GM23248 (cell line): ENCODE measurements at regions not wholly inside any gene's neighbourhood (a gene's known extent, or its start where the extent isn't known, plus 50 kb on each side); places are given as distances from the start of the nearest gene placed in this dataset.

Experiments
- DNase-seq: peaks from one replicate; pipeline ENCODE4 v3.0.0-alpha.2; 2015
- H2AFZ ChIP-seq: fragments of 200-600 bp; sonication (generic); 2 replicates; pipeline ENCODE4 v1.6.1; 2016; ENCODE audit warnings: antibody characterized with exemption
- H3F3A ChIP-seq: fragments of 200-600 bp; sonication (generic); 2 replicates; pipeline ENCODE4 v1.6.1; 2016; ENCODE audit warnings: mild to moderate bottlenecking, antibody characterized with exemption, mixed run types; ENCODE audit not compliant: insufficient read depth
- H3K27ac ChIP-seq: fragments of 200-600 bp; sonication (generic); 2 replicates; pipeline ENCODE4 v1.5.1; 2016; ENCODE audit warnings: mild to moderate bottlenecking
- H3K27me3 ChIP-seq: fragments of 200-600 bp; sonication (generic); replicated peaks from 2 replicates; pipeline ENCODE4 v1.6.1; 2016; ENCODE audit warnings: mild to moderate bottlenecking; ENCODE audit not compliant: insufficient read depth
- H3K36me3 ChIP-seq: fragments of 200-600 bp; sonication (generic); 2 replicates; pipeline ENCODE4 v1.6.1; 2016; ENCODE audit warnings: low read depth, mild to moderate bottlenecking
- H3K4me1 ChIP-seq: fragments of 200-600 bp; sonication (generic); 2 replicates; pipeline ENCODE4 v1.6.1; 2016; ENCODE audit warnings: mild to moderate bottlenecking; ENCODE audit not compliant: insufficient read depth
- H3K4me2 ChIP-seq: fragments of 200-600 bp; sonication (generic); one replicate; pipeline ENCODE4 v1.6.1; 2016; ENCODE audit warnings: mild to moderate bottlenecking; ENCODE audit not compliant: unreplicated experiment
- H3K4me3 ChIP-seq: fragments of 200-600 bp; sonication (generic); 2 replicates; pipeline ENCODE4 v1.5.1; 2016; ENCODE audit warnings: mild to moderate bottlenecking
- H3K79me2 ChIP-seq: fragments of 200-600 bp; sonication (generic); 2 replicates; pipeline ENCODE4 v1.6.1; 2016; ENCODE audit warnings: mild to moderate bottlenecking; ENCODE audit not compliant: insufficient read depth
- H3K9ac ChIP-seq: fragments of 200-600 bp; sonication (generic); 2 replicates; pipeline ENCODE4 v1.6.1; 2016; ENCODE audit warnings: mild to moderate bottlenecking
- H3K9me2 ChIP-seq: fragments of 200-600 bp; sonication (generic); 2 replicates; pipeline ENCODE4 v1.6.1; 2016; ENCODE audit warnings: mixed run types, mild to moderate bottlenecking, moderate library complexity; ENCODE audit not compliant: insufficient read depth
- H3K9me3 ChIP-seq: fragments of 200-600 bp; sonication (generic); one replicate; pipeline ENCODE4 v1.6.1; 2017; ENCODE audit warnings: low read depth
- H4K20me1 ChIP-seq: fragments of 200-600 bp; sonication (generic); 2 replicates; pipeline ENCODE4 v1.6.0; 2016; ENCODE audit not compliant: insufficient read depth
- EZH2 ChIP-seq: fragments of 200-600 bp; sonication (generic); IDR thresholded peaks from 2 replicates; pipeline ENCODE4 v1.6.1; 2018; ENCODE audit warnings: antibody characterized with exemption, mild to moderate bottlenecking; ENCODE audit not compliant: insufficient read depth, poor library complexity, severe bottlenecking
- EZH2phosphoT487 ChIP-seq: fragments of 200-600 bp; sonication (generic); IDR thresholded peaks from 2 replicates; pipeline ENCODE4 v1.6.1; 2018; ENCODE audit warnings: antibody characterized with exemption, moderate library complexity, mild to moderate bottlenecking, low read depth; ENCODE audit not compliant: insufficient read depth
- WGBS, 2 experiments: methylation state at CpG; one replicate each; pipeline ENCODE4 v1.1.6; 2015 to 2017; ENCODE audit warnings: low lambda C conversion rate in 2 of 2, low coverage in 1 of 2; ENCODE audit errors: missing lambda C conversion rate in 2 of 2; 5-methylcytosine and 5-hydroxymethylcytosine counted together
- in situ Hi-C: fragments of 300-500 bp; cut with MboI; formaldehyde crosslinking; loops from 2 replicates; pipeline ENCODE4 v1.15.0; 2020

DNA sequence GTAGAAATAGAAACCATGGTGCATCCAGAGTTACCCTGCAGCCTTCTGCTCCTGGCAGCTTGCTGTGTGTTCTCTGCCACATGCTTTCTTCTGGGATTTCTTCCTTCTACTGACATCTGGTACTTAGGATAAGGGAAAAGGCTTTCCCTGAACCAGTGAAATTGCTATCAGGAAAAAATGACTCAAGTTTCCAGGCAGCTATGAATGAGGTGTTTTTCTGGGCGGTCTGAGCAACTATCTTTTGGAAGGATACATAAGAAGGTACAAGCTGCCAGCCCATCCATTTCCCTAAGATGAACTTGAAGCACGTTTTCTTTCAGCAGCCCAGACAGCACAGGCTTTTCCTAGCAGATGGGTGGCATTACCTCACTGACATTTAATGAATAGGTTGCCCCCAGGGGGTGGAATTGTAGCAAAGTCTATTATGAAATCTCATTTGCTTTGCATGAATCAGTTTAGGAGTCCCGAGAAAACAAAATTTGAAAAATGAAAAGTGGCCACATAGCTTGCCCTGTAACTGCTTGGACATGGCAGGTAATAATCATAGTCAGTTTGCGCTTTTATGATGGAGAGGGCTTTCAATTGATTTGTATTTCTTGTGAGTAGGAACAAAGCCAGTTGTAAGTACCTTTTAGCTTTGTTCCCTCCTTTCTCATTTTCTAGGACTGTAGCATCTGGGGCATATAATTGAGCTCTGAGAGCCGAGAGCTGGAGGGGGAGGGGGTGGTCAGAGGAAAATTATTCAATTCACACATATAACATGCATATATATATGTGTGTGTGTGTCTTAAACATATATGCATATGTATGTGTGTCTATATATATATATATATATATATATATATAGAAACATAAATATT is 108.5 kb downstream of the C9orf152 start:
- Histone ChIP-seq H3K27me3 (no peaks in the 10 kb centered on the region), H3K27ac (peak overlapping the region; percentile 64), H3K36me3 (peaks cover 14% of the 10 kb centered on the region), H3K79me2 (peaks cover 94% of the 10 kb centered on the region), H3K9ac (peak overlapping the region; percentile 28), H3K4me3 (no peak overlapping the region), H3K4me2 (peak overlapping the region; percentile 36), H3K9me2 (no peaks in the 10 kb centered on the region), H3F3A (peaks cover 63% of the 10 kb centered on the region), H3K4me1 (peaks cover 51% of the 10 kb centered on the region), H2AFZ (no peak overlapping the region), H3K9me3 (no peaks in the 10 kb centered on the region), H4K20me1 (peaks cover 24% of the 10 kb centered on the region)
- WGBS, 2 experiments = 40 to 42% methylated on average over 5 of the region's 5 CpGs
- peak; percentile 93 for DNase-seq
- in situ Hi-C loops = no loop called here
- TF ChIP-seq EZH2phosphoT487 = no peak
- no peak for TF ChIP-seq EZH2

DNA sequence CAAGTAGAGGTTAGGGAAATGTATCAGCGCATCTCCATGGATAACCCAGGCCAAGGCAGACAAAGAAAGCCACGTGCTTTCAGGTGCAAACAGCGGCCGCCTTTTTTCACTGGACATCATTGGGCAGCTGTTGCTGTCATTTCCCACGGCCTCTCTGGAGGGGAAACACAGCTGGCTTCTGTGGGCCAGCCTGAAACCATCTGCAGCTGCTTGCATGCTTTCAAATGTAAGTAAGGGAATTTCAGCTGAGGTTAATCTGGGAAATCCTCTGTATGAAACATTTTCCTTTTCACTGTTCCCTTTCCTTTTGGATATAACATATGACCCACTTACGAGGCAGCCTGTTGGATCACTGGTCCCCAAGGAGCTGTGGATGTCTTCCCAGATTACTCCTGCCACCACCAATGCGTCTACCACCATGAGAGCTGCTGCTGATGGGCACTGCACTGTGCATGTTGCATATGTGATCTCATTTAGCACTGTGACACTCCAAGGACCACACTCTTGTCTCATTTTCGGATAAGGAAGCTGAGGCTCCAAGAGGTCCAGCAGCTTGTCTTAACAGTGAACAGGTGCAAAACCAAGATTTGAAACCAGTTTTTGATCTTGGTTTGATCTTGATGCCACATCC is 106.3 kb downstream of the C9orf152 start:
- DNase-seq = no peak
- H2AFZ ChIP-seq = no peak overlapping the region
- peaks cover 64% of the 10 kb centered on the region for H3F3A ChIP-seq
- H3K4me2 ChIP-seq = no peak overlapping the region
- no peaks in the 10 kb centered on the region for H3K9me3 ChIP-seq
- H3K27me3 ChIP-seq = no peaks in the 10 kb centered on the region
- H3K27ac ChIP-seq = peak overlapping the region; percentile 7; the same call in 1 of the 2 replicates
- in situ Hi-C loops = no loop called here
- H3K9me2 ChIP-seq = no peaks in the 10 kb centered on the region
- H3K36me3 ChIP-seq = peaks cover 23% of the 10 kb centered on the region
- no peak overlapping the region for H3K9ac ChIP-seq
- peaks cover 54% of the 10 kb centered on the region for H3K4me1 ChIP-seq
- TF ChIP-seq EZH2phosphoT487 (no peak), EZH2 (no peak)
- WGBS, 2 experiments = 70 to 76% methylated on average over 8 of the region's 8 CpGs
- H4K20me1 ChIP-seq = peaks cover 27% of the 10 kb centered on the region
- peaks cover 94% of the 10 kb centered on the region for H3K79me2 ChIP-seq
- no peak overlapping the region for H3K4me3 ChIP-seq

DNA sequence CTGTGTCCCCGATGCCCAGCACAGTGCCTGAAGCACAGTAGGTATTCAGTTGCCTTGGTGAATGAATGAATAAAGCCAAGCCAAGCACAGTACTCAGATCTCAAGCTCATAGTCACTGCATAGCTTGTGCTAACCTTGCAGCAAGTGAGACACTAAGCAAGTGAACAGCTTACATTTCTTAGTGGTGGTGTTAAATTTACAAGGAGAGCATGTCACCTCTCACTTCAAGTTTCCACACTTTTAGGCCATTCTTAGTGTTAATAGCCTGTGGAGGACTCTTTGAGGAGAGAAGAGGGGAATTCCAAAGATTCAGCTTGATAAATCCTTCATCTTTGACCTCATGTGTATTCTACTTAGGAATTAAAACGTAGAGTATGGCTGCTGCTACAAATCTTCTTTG is 104.7 kb downstream of the C9orf152 start:
- Histone ChIP-seq H3K4me2 (no peak overlapping the region), H3K27ac (peak overlapping the region; percentile 9; the same call in 1 of the 2 replicates), H3K9me2 (no peaks in the 10 kb centered on the region), H3K79me2 (peaks cover 99% of the 10 kb centered on the region), H3K27me3 (no peaks in the 10 kb centered on the region), H3K9me3 (no peaks in the 10 kb centered on the region), H3K9ac (no peak overlapping the region), H3K4me1 (peaks cover 58% of the 10 kb centered on the region), H3F3A (peaks cover 65% of the 10 kb centered on the region), H2AFZ (no peak overlapping the region), H4K20me1 (peaks cover 31% of the 10 kb centered on the region), H3K4me3 (no peak overlapping the region), H3K36me3 (peaks cover 22% of the 10 kb centered on the region)
- DNase-seq = no peak
- TF ChIP-seq EZH2phosphoT487 (no peak), EZH2 (no peak)
- in situ Hi-C loops = no loop called here
- 92 to 94% methylated on average over 2 of the region's 2 CpGs for WGBS, 2 experiments

DNA sequence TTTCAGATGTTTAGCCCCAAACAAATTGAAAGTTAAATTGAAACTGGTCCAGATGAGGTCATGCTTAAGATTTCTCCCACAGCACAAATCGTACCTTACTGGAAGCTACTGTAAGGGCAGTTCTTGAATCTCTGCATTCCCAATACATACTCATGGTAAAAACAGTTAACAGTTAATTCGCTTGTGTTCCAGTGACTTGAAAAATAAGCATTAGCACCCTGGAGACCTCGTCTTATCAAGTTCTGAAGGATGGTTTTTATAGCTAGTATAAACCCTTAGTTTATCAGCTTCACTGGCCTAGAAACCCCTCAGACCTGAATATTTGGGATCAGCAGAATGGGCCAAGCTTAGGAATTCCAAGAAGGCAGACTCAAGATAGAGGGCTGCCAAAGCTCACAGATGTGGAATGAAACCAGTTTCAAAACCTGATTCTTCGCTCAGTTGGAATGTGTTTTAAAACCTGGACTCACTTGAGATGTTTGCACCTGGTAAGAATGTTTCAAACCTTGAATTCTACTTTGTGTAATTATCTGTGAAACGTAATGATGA is 103.6 kb downstream of the C9orf152 start:
- Histone ChIP-seq H3K9ac (peak overlapping the region; percentile 50), H4K20me1 (peaks cover 24% of the 10 kb centered on the region; the same call in 1 of the 2 replicates), H2AFZ (no peak overlapping the region), H3K79me2 (peaks cover 100% of the 10 kb centered on the region), H3K4me1 (peaks cover 47% of the 10 kb centered on the region), H3K27me3 (no peaks in the 10 kb centered on the region), H3K36me3 (peaks cover 16% of the 10 kb centered on the region; the same call in 1 of the 2 replicates), H3K27ac (peak overlapping the region; percentile 76), H3K9me3 (no peaks in the 10 kb centered on the region), H3K9me2 (no peaks in the 10 kb centered on the region), H3K4me2 (peak overlapping the region; percentile 49), H3F3A (peaks cover 54% of the 10 kb centered on the region), H3K4me3 (no peak overlapping the region)
- 69 to 74% methylated on average over 5 of the region's 5 CpGs for WGBS, 2 experiments
- in situ Hi-C loops = no loop called here
- DNase-seq = peak; percentile 41
- no peak for TF ChIP-seq EZH2
- no peak for TF ChIP-seq EZH2phosphoT487
